ENCODE measurements at regions not wholly inside any gene's neighbourhood (a gene's known extent, or its start where the extent isn't known, plus 50 kb on each side); places are given as distances from the start of the nearest gene placed in this dataset.

GRCh38 chr1:14129009-14129408 lies 429.0 kb downstream of the PRDM2 start:
- no peak for TF ChIP-seq CTCF (IDR thresholded peaks at IDR 0.05)
- TF ChIP-seq POLR2A (IDR thresholded peaks at IDR 0.05): no peak
- intact Hi-C loops (cut with DNase I; ENCODE audit: low total_unique reads): loop anchor here (10.0 kb wide), 1 partner anchor 576 kb away; no protein-coding TSS in a partner anchor
- H3K4me3 ChIP-seq (ENCODE audit: low read depth, poor library complexity, severe bottlenecking): no peak overlapping the region
- 93 to 94% methylated on average over 2 of the region's 2 CpGs for WGBS, 2 donors
- no peak for DNase-seq (ENCODE audit: low spot score in 2 of 2)

DNA sequence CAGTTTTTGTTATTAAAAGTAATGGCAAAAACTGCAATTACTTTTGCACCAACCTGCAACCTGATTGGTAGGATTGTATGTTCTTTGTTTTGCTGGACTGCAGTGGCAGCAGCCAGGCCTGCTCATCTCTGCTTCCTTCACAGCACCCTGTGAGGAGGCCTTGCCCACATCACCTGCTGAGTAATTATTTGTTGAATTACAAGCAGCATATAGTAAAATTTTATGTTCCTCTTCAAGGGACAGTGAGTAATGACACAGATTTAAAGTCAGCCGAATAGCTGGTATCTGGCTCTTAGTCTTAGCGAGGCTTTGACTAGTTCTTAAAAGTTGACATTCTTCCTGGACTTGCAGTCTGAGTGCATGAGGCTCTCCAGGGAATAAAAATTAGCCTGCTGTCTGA lies 435.1 kb downstream of the PRDM2 start:
- no peak for DNase-seq (ENCODE audit: low spot score in 2 of 2)
- H3K4me3 ChIP-seq (ENCODE audit: low read depth, poor library complexity, severe bottlenecking): no peak overlapping the region
- WGBS, 2 donors: 67 to 81% methylated on average over 2 of the region's 2 CpGs
- intact Hi-C loops (cut with DNase I; ENCODE audit: low total_unique reads): no loop called here
- TF ChIP-seq CTCF (IDR thresholded peaks at IDR 0.05) (no peak), POLR2A (IDR thresholded peaks at IDR 0.05) (no peak)

DNA sequence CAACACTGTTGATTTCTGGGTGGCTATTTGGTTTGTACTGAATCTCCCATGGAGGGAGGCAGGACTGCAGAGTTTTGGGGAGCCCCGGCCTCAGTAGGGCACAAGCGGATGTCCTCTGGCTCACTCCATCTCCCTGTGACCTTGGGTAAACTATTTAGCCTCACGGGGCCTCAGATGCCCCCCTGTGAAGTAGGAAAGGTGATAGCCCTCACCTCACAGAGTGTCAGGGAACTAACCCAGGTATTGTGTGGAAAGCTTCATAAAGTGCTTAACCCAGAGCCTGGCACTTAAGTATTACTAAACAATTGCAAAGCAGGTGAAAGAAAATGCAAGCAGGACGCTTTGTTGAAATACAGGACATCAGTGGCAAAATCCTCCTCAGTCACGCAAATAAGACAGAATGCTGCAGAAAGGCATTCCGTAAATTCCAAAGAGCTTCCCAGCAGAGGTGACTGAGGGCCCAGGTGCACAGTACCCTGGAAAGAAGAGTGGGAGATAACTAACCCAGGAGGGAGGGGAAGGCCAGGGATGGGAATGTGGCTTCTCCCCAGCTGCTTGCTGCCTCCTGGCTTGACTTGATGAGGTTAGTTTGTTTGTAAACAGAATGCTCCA lies 436.3 kb downstream of the PRDM2 start:
- intact Hi-C loops (cut with DNase I; ENCODE audit: low total_unique reads): no loop called here
- TF ChIP-seq CTCF (IDR thresholded peaks at IDR 0.05) (no peak), POLR2A (IDR thresholded peaks at IDR 0.05) (no peak)
- DNase-seq (ENCODE audit: low spot score in 2 of 2): no peak
- no peak overlapping the region for H3K4me3 ChIP-seq (ENCODE audit: low read depth, poor library complexity, severe bottlenecking)
- WGBS, 2 donors: 70 to 83% methylated on average over 5 to 6 of the region's 6 CpGs

- no peak for TF ChIP-seq CTCF (IDR thresholded peaks at IDR 0.05)
- no peak for TF ChIP-seq POLR2A (IDR thresholded peaks at IDR 0.05)
- H3K4me3 ChIP-seq (ENCODE audit: low read depth, poor library complexity, severe bottlenecking): no peak overlapping the region
- no peak for DNase-seq (ENCODE audit: low spot score in 2 of 2)
- WGBS, 2 donors: 50 to 53% methylated on average over 5 of the region's 5 CpGs
- intact Hi-C loops (cut with DNase I; ENCODE audit: low total_unique reads): no loop called here
Measured at GRCh38 chr1:14136881-14137280, 436.9 kb downstream of the PRDM2 start.

GRCh38 chr1:14137411-14138134 lies 437.6 kb downstream of the PRDM2 start:
- no peak for DNase-seq (ENCODE audit: low spot score in 2 of 2)
- no peak overlapping the region for H3K4me3 ChIP-seq (ENCODE audit: low read depth, poor library complexity, severe bottlenecking)
- intact Hi-C loops (cut with DNase I; ENCODE audit: low total_unique reads): no loop called here
- no peak for TF ChIP-seq CTCF (IDR thresholded peaks at IDR 0.05)
- TF ChIP-seq POLR2A (IDR thresholded peaks at IDR 0.05): no peak
- 59 to 62% methylated on average over 6 of the region's 6 CpGs for WGBS, 2 donors

Data from lower leg skin (tissue), 4 donors.